GM12864 (cell line): ENCODE measurements at regions not wholly inside any gene's neighbourhood (a gene's known extent, or its start where the extent isn't known, plus 50 kb on each side); places are given as distances from the start of the nearest gene placed in this dataset.

Experiments
- DNase-seq: peaks from one replicate; pipeline ENCODE4 v3.0.0-alpha.2; 2011; ENCODE audit warnings: low read depth
- H3K4me3 ChIP-seq: 2 replicates; pipeline ENCODE4 v1.5.1; 2011; ENCODE audit warnings: mild to moderate bottlenecking, low read depth, low read length, control low read depth
- CTCF ChIP-seq: IDR thresholded peaks from 2 replicates; pipeline ENCODE4 v1.5.1; 2011; ENCODE audit warnings: low read depth, mild to moderate bottlenecking, moderate library complexity, low read length, control low read depth, inconsistent platforms; ENCODE audit errors: missing control alignments

DNA sequence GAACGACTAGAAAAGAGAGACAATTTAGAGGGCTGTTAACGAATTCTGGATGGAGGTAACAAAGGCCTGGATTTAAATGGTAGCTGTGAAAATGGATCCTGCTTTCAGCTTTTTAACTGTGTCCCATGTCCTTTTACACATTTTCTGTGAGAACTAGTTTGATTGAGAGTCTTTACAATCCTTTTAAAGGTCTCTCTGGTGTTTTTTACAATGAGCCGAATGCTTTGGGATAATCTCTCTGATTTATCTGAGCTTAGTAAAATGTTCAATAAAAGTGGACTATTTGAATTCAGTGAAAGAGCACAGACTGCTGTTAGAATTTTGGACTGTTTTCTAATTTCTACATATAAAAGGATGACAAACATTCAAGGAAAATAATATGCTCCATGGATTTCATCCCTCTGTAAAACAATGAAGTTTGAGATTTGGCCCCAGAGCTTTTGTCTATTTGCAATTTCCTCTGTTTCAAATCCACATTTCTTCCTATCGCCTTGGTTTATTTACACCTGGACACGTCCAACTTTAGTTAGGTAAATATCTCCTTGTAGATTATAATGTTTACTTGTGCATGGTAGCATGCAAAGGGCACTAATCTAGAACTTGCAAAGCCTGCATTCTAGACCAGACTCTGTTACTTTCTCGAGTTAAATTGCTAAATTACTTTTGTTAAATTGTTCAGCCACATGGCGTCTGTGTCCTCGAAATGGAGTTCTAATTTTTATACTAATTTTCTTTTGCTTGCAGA lies 871.0 kb upstream of the CITED2 start:
- no peak overlapping the region for H3K4me3 ChIP-seq
- DNase-seq = no peak
- TF ChIP-seq CTCF = no peak

DNA sequence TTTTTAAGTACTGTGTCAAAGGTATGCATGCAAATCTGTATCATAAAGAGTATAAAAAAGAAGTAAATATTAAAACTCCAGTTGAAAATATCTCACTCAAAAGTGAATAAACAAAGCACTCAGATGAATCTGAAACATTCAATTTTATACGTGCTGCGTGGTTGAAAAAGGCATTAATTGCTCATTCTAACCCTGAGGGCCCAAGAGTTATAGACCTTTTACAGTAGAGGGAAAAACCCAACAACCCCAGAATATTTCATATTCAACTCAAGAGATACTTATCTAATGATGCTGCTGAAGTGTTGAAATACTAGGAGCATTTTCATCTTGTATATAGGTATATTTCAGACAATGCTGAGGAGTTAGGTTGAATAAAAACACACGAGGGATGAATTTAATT lies 862.8 kb upstream of the CITED2 start:
- H3K4me3 ChIP-seq = no peak overlapping the region
- no peak for TF ChIP-seq CTCF
- DNase-seq = no peak

- no peak overlapping the region for H3K4me3 ChIP-seq
- no peak for TF ChIP-seq CTCF
- DNase-seq = no peak
Measured at GRCh38 chr6:140236732-140237131, 862.3 kb upstream of the CITED2 start.

DNA sequence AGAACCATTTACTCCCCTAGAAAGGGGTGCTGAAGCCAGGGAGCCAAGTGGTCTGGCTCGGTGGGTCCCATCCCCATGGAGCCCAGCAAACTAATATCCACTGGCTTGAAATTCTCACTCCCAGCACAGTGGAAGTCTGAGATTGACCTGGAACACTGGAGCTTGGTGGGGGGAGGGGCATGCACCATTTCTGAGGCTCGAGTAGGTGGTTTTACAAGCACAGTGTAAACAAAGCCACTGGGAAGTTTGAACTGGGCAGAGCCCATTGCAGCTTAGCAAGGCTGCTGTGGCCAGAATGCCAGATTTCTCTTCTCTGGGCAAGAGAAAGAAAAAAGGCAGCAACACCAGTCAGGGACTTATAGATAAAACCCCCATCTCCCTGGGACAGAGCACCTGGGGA lies 855.8 kb upstream of the CITED2 start:
- H3K4me3 ChIP-seq = no peak overlapping the region
- TF ChIP-seq CTCF = no peak
- DNase-seq = no peak

GRCh38 chr6:140228491-140228890 lies 854.0 kb upstream of the CITED2 start:
- H3K4me3 ChIP-seq = no peak overlapping the region
- no peak for DNase-seq
- TF ChIP-seq CTCF = no peak

DNA sequence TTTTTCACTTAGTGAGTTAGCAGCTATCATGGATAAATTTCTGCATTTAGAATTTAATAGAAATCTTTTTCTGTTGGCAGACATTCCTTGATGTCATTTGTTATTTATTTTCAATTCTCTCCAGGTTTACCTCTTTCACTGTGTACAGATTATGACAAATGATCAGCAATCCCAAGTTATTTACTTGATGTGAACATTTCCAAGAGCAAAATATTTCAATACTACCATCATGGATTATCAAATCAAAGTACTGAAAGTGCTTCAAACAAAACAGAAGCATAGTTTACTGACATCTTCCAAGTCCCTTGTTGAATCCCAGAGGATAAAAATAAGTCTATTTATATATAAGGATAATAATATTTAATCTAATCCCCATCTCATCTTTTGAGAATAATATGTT lies 852.2 kb upstream of the CITED2 start:
- DNase-seq = no peak
- no peak overlapping the region for H3K4me3 ChIP-seq
- no peak for TF ChIP-seq CTCF
